H9 (cell line): ENCODE measurements at regions not wholly inside any gene's neighbourhood (a gene's known extent, or its start where the extent isn't known, plus 50 kb on each side); places are given as distances from the start of the nearest gene placed in this dataset.

Experiments
- DNase-seq: peaks from one replicate; pipeline ENCODE4 v3.0.0-alpha.2; 2017
- H2AFZ ChIP-seq: one replicate; pipeline ENCODE4 v1.6.1; 2013; ENCODE audit warnings: mild to moderate bottlenecking, low read length, control low read depth, moderate library complexity
- H2AK5ac ChIP-seq: 2 replicates; pipeline ENCODE4 v1.6.1; 2013; ENCODE audit warnings: low read length, control low read depth, mixed read lengths; ENCODE audit not compliant: insufficient read length
- H2BK120ac ChIP-seq: one replicate; pipeline ENCODE4 v1.6.1; 2013; ENCODE audit warnings: low read depth, mild to moderate bottlenecking, low read length, control low read depth, inconsistent platforms; ENCODE audit not compliant: poor library complexity, severe bottlenecking
- H2BK12ac ChIP-seq: 2 replicates; pipeline ENCODE4 v1.6.1; 2013; ENCODE audit warnings: low read length, control low read depth, mixed read lengths, low read depth; ENCODE audit not compliant: insufficient read length
- H2BK15ac ChIP-seq: 2 replicates; pipeline ENCODE4 v1.6.1; 2013; ENCODE audit warnings: low read depth, low read length, control low read depth
- H2BK20ac ChIP-seq: one replicate; pipeline ENCODE4 v1.6.1; 2013; ENCODE audit warnings: low read depth, mild to moderate bottlenecking, low read length, control low read depth, inconsistent platforms; ENCODE audit not compliant: poor library complexity, severe bottlenecking
- H2BK5ac ChIP-seq: 2 replicates; pipeline ENCODE4 v1.6.1; 2013; ENCODE audit warnings: low read length, control low read depth, mixed read lengths; ENCODE audit not compliant: insufficient read length
- H3K14ac ChIP-seq: 2 replicates; pipeline ENCODE4 v1.6.1; 2013; ENCODE audit warnings: low read length, control low read depth; ENCODE audit not compliant: insufficient read depth
- H3K18ac ChIP-seq: 2 replicates; pipeline ENCODE4 v1.6.1; 2013; ENCODE audit warnings: low read depth, mild to moderate bottlenecking, mixed read lengths, low read length, control low read depth; ENCODE audit not compliant: insufficient read length
- H3K23ac ChIP-seq: 2 replicates; pipeline ENCODE4 v1.6.1; 2013; ENCODE audit warnings: low read length, control low read depth, mixed read lengths, low read depth; ENCODE audit not compliant: insufficient read length
- H3K23me2 ChIP-seq: 2 replicates; pipeline ENCODE4 v1.6.1; 2013; ENCODE audit warnings: low read depth, mild to moderate bottlenecking, mixed read lengths, low read length, control low read depth; ENCODE audit not compliant: insufficient read length, poor library complexity, severe bottlenecking
- H3K27ac ChIP-seq: 2 replicates; pipeline ENCODE4 v1.5.1; 2013; ENCODE audit warnings: low read length, control low read depth, mixed read lengths, low read depth; ENCODE audit not compliant: insufficient read length
- H3K27me3 ChIP-seq: 2 replicates; pipeline ENCODE4 v1.6.1; 2013; ENCODE audit warnings: low read length, control low read depth, inconsistent platforms; ENCODE audit not compliant: insufficient read depth
- H3K4ac ChIP-seq: 2 replicates; pipeline ENCODE4 v1.6.1; 2013; ENCODE audit warnings: low read depth, mild to moderate bottlenecking, control low read depth, inconsistent platforms, low read length, moderate library complexity
- H3K4me1 ChIP-seq: 2 replicates; pipeline ENCODE4 v1.6.1; 2013; ENCODE audit warnings: low read length, control low read depth, inconsistent platforms; ENCODE audit not compliant: insufficient read depth
- H3K4me2 ChIP-seq: 2 replicates; pipeline ENCODE4 v1.6.1; 2013; ENCODE audit warnings: low read length, control low read depth, mixed read lengths; ENCODE audit not compliant: insufficient read length, insufficient read depth
- H3K56ac ChIP-seq: 2 replicates; pipeline ENCODE4 v1.6.1; 2013; ENCODE audit warnings: low read depth, mild to moderate bottlenecking, mixed read lengths, low read length, control low read depth; ENCODE audit not compliant: insufficient read length
- H3K79me1 ChIP-seq: 2 replicates; pipeline ENCODE4 v1.6.1; 2013; ENCODE audit warnings: low read depth, mild to moderate bottlenecking, moderate library complexity, low read length, control low read depth, inconsistent platforms; ENCODE audit not compliant: insufficient read depth, poor library complexity, severe bottlenecking
- H3K79me2 ChIP-seq: 2 replicates; pipeline ENCODE4 v1.6.1; 2013; ENCODE audit warnings: low read length, control low read depth, inconsistent platforms; ENCODE audit not compliant: insufficient read depth
- H3K9ac ChIP-seq: 2 replicates; pipeline ENCODE4 v1.6.1; 2013; ENCODE audit warnings: low read length, control low read depth, mixed read lengths; ENCODE audit not compliant: insufficient read length; ENCODE audit errors: extremely low read depth
- H3K9me3 ChIP-seq: one replicate; pipeline ENCODE4 v1.6.1; 2013; ENCODE audit warnings: low read depth, low read length, inconsistent platforms; ENCODE audit not compliant: control insufficient read depth
- H3T11ph ChIP-seq: one replicate; pipeline ENCODE4 v1.6.1; 2013; ENCODE audit warnings: mild to moderate bottlenecking, low read length, control low read depth, inconsistent platforms
- H4K20me1 ChIP-seq: one replicate; pipeline ENCODE4 v1.6.1; 2013; ENCODE audit not compliant: control insufficient read depth, insufficient read length, insufficient read depth
- H4K5ac ChIP-seq: 2 replicates; pipeline ENCODE4 v1.6.1; 2013; ENCODE audit warnings: low read depth, mild to moderate bottlenecking, mixed read lengths, low read length, control low read depth; ENCODE audit not compliant: insufficient read length
- H4K8ac ChIP-seq: replicated peaks from 2 replicates; pipeline ENCODE4 v1.6.1; 2013; ENCODE audit warnings: low read length, control low read depth, mixed read lengths, low read depth; ENCODE audit not compliant: insufficient read length
- H4K91ac ChIP-seq: 2 replicates; pipeline ENCODE4 v1.6.1; 2013; ENCODE audit warnings: low read depth, mild to moderate bottlenecking, moderate library complexity, mixed read lengths, low read length, control low read depth; ENCODE audit not compliant: insufficient read length
- H3K27ac Mint-ChIP-seq, 3 experiments: 2 replicates in 2 of 3; 3 replicates in 1 of 3; pipeline ENCODE4 v1.8.0; 2020 to 2021; ENCODE audit warnings: mixed read lengths in 3 of 3, mild to moderate bottlenecking in 1 of 3, moderate library complexity in 1 of 3
- H3K27me3 Mint-ChIP-seq: 2 replicates; pipeline ENCODE4 v1.8.0; 2021; ENCODE audit warnings: low read depth, mild to moderate bottlenecking, moderate library complexity, mixed read lengths
- H3K36me3 Mint-ChIP-seq, 3 experiments: 2 replicates in 2 of 3; 3 replicates in 1 of 3; pipeline ENCODE4 v1.8.0; 2020 to 2021; ENCODE audit warnings: low read depth in 3 of 3, mixed read lengths in 3 of 3; ENCODE audit not compliant: insufficient read depth in 1 of 3
- H3K4me1 Mint-ChIP-seq, 2 experiments: 2 replicates each; pipeline ENCODE4 v1.8.0; 2020; ENCODE audit warnings: mixed read lengths in 2 of 2
- H3K4me3 Mint-ChIP-seq, 2 experiments: 2 replicates in 1 of 2; 3 replicates in 1 of 2; pipeline ENCODE4 v1.8.0; 2020 to 2021; ENCODE audit warnings: mild to moderate bottlenecking in 2 of 2, mixed read lengths in 2 of 2, moderate library complexity in 1 of 2
- H3K9me3 Mint-ChIP-seq, 2 experiments: 2 replicates in 1 of 2; 3 replicates in 1 of 2; pipeline ENCODE4 v1.8.0; 2020; ENCODE audit warnings: mild to moderate bottlenecking in 2 of 2, mixed read lengths in 2 of 2, moderate library complexity in 1 of 2
- WGBS: extraction: QIAGEN DNeasy Blood & Tissue Kit; methylation state at CpG from one replicate; pipeline ENCODE4 v1.1.7; 2013; ENCODE audit warnings: missing lambda C conversion rate, low lambda C conversion rate, mixed read lengths; ENCODE audit not compliant: insufficient read length; ENCODE audit errors: extremely low coverage; 5-methylcytosine and 5-hydroxymethylcytosine counted together
- TF ChIP-seq, protein P1 (sequence below): fragments of 200-600 bp; sonication (generic); conservative IDR thresholded peaks from 3 replicates; pipeline ENCODE4 v1.8.0; 2021; ENCODE audit warnings: antibody characterized with exemption, mild to moderate bottlenecking

DNA sequence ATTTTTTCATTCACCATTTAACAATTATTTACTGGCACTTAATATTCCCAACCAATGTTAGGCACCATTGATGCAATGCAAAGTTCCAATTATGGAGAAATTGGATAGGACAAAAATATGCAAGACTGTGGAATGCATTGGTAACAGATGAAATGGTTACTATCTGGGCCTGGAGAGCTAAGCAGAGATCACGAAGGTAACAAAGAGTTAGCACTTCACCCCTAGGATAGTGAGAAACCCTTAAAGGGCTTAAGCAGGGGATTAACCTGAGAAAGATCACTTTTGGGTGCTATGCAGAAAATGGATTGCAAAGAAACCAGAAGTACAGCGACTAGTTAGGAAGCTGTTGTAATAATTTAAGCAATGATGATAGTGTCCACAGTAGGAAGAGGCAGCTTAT lies 129.6 kb upstream of the GPR149 start:
- Histone ChIP-seq H3K4me2 (no peak overlapping the region), H2BK15ac (no peak overlapping the region), H3K9me3 (no peaks in the 10 kb centered on the region), H3T11ph (no peak overlapping the region), H3K9ac (no peak overlapping the region), H4K8ac (no peak overlapping the region), H3K4me1 (no peaks in the 10 kb centered on the region; the same call in 1 of the 2 replicates), H3K56ac (no peak overlapping the region), H3K79me1 (no peaks in the 10 kb centered on the region), H2AK5ac (no peak overlapping the region), H4K5ac (no peak overlapping the region), H3K18ac (no peak overlapping the region), H4K20me1 (no peaks in the 10 kb centered on the region), H4K91ac (no peak overlapping the region), H3K4ac (no peak overlapping the region), H3K23ac (no peak overlapping the region), H2BK5ac (no peak overlapping the region), H3K23me2 (no peaks in the 10 kb centered on the region), H3K27ac (no peak overlapping the region), H2BK12ac (no peak overlapping the region), H2BK20ac (no peak overlapping the region), H3K27me3 (no peaks in the 10 kb centered on the region), H2AFZ (no peak overlapping the region), H3K79me2 (no peaks in the 10 kb centered on the region), H3K14ac (no peak overlapping the region), H2BK120ac (no peak overlapping the region)
- Mint-ChIP-seq H3K36me3 (no peaks in the 10 kb centered on the region), H3K4me3 (no peak overlapping the region), H3K27ac (peak overlapping the region in 1 of 3 experiments; percentile 6; a peak in 2 of 7 replicates), H3K9me3 (no peaks in the 10 kb centered on the region), H3K4me1 (peaks cover 14 to 18% of the 10 kb centered on the region in 2 experiments), H3K27me3 (no peaks in the 10 kb centered on the region)
- TF ChIP-seq, protein P1, sequence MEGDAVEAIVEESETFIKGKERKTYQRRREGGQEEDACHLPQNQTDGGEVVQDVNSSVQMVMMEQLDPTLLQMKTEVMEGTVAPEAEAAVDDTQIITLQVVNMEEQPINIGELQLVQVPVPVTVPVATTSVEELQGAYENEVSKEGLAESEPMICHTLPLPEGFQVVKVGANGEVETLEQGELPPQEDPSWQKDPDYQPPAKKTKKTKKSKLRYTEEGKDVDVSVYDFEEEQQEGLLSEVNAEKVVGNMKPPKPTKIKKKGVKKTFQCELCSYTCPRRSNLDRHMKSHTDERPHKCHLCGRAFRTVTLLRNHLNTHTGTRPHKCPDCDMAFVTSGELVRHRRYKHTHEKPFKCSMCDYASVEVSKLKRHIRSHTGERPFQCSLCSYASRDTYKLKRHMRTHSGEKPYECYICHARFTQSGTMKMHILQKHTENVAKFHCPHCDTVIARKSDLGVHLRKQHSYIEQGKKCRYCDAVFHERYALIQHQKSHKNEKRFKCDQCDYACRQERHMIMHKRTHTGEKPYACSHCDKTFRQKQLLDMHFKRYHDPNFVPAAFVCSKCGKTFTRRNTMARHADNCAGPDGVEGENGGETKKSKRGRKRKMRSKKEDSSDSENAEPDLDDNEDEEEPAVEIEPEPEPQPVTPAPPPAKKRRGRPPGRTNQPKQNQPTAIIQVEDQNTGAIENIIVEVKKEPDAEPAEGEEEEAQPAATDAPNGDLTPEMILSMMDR = no peak
- WGBS = no CpG with 5 or more reads among the region's 2 CpGs
- DNase-seq = no peak
